ENCODE measurements at regions not wholly inside any gene's neighbourhood (a gene's known extent, or its start where the extent isn't known, plus 50 kb on each side); places are given as distances from the start of the nearest gene placed in this dataset.

DNA sequence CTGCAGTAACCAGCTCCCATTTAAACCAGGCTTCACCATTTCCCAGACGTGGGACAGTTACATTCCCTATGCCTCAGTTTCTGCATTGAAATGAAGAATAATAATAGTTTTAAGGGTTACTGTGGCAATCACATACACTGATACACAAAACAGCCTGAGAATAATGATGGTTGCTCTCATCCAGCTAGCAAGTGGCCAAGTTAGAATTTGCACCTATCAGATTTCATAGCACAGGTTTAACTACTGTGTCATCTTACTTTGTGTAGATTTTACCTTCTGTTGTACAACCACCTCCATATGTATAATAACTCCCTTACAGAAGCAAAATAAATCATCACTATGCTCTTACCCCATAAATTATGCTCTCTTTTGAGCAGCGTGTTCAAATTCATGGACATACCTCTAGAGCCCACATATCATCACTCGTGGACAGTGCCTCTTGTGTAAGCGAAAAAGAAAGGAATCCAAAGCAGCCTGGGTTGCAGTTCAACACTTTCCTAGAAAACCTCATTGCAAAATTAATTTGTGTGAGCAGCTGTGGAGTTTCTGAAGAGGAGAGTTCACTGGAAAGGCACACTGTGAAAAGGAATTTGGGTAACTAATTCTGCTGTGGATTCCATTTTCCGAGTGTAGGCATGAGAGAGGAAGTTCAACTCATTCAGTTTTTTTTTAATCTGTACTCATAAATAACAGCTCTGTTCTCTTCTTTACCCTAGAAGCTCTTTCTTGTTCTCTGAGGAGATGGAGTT lies 492.5 kb downstream of the ARL4A start:
- ATAC-seq, result no peak

DNA sequence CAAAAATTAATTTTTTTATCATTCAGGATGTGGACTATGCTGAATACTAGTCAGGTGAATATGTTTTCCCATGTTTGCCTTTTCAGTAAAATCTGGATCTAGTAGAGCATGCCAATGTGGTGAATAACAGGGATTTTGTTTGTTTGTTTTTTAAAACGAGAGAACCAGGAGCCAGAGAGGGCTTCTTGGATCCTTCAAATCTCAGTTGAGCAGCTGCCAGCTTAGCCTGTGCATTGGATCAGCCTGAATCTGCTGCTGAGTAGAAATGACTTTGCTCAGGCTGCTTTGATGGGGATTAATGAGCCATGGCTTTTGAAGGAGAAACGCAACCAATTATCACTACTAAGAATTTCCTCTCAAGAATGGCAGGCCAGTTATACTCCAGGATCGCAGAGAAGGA lies 493.8 kb downstream of the ARL4A start:
- DNase-seq (ENCODE audit: low spot score) (no peak), ATAC-seq (no peak)

More for the DNA sequence above, 492.5 kb downstream of the ARL4A start:
- no peak for DNase-seq (ENCODE audit: low spot score)

DNA sequence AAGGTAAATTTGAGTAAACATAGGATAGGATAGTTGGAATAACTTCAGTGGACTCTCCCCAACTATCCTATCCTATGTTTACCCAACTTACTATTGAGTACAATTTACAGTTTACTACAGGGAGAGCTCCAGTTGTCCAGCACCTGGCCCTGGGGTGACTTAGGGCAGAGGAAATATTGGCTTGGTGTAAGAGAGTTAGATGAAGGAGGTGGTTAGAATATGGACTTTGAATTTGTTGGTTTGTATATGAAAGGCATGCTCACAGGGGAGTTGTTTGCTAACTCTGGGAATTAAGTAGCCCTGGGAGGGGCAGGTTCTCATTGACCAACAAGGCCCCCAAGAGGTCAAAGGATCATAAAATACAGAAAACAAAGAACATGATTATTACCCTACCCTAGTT lies 497.7 kb downstream of the ARL4A start:
- ATAC-seq, result no peak
- no peak for DNase-seq (ENCODE audit: low spot score)

DNA sequence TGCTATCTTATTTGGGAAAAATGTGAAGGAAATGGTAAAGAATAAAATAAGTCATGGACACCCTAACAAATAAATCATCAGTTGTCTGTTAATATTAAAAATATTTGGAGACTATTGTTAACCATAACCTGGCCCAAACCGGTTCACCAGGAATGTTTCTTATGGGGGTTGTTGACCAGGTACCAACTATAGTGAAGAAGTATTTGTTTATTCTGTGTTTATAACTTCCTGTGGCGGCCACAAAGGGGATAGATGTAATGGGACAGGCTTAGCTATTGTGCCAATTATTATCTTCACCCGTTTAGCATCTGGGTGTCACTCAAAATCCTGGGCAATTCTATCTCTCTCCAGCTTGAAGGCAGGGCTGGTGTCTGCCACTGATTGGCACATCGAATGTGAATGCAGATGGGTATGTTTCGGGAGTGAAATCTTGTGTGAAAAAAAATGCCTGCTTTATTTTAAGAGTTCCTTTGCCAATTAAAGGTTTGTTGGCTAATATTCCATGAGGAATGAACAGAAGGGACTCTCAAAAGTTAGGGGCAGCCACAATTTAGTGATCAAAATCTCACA lies 500.9 kb downstream of the ARL4A start:
- no peak for DNase-seq (ENCODE audit: low spot score)
- ATAC-seq, result no peak

DNA sequence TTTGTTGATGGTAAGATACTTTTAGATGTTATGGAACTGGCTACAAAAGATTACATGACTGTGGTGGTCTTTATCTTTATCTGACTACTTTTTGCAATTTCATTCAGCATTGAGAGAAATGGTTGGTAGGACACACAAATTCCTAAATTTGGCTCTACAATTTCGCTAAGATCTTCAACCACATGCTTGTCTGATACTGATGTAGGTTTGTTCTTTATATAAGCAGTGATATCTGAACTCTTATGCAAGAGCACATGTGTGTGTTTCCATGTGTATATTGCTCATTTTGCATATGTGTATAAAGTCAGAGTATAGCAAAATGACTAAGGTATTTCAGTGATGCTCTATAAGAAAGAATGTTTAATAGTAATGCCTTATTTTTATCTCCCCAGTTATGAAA lies 501.5 kb downstream of the ARL4A start:
- no peak for DNase-seq (ENCODE audit: low spot score)
- ATAC-seq, result no peak

DNA sequence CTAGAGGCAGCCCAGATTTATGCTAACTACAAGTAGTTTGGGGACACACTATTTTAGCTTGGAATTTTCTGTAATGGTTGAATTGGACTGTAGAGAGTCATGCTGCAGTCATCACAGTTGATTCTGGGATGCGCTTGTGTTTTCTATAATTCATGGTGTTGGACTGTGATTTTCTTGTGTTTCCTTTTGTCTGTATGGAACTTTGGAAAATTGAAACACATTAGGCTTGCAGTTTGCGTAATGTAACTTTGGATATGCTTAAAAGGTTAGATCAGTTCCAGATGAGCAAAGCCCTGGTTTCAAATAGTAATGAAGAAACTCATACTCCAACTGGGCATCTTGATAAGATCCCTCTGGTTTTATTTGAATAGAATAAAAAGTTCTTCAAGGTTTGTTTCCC lies 502.2 kb downstream of the ARL4A start:
- no peak for ATAC-seq
- DNase-seq (ENCODE audit: low spot score), result no peak

DNA sequence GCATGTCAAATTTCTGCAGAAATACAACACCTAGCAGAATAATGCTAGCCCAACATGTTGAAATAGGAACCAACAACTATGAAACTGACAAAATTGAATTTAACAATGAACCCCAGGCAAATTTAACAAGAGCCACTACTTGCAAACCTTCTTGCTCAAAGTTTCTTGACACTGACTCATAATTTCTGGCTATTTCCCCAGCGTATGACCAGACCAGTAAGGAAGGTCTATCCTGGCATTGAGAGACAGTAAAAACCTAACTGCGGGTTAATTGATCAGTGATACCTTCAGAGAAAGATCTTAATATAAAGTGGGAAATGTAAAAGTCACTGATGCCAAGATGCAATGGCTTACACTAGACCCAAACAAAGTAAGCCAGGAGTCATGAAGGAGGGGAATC lies 510.1 kb downstream of the ARL4A start:
- DNase-seq (ENCODE audit: low spot score), result no peak
- no peak for ATAC-seq

DNA sequence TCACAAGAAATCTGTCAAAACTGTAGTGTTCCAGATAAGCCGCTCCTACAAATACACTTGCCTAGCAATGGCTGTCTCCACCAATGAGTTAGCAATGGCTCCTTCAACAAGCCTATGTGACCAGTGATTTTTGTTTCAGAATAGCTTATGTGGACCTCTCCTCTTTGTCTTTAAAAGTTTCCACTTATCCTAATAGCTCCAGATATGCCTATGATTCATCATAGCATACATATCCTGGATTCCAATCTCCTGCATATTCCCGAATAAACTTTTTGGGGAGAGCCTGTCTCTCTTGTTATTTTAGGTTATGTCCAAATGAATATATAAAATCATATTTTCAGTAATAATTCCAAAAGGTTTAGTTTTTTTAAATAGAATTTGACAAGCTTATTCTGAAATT lies 510.6 kb downstream of the ARL4A start:
- DNase-seq (ENCODE audit: low spot score), result no peak
- no peak for ATAC-seq

DNA sequence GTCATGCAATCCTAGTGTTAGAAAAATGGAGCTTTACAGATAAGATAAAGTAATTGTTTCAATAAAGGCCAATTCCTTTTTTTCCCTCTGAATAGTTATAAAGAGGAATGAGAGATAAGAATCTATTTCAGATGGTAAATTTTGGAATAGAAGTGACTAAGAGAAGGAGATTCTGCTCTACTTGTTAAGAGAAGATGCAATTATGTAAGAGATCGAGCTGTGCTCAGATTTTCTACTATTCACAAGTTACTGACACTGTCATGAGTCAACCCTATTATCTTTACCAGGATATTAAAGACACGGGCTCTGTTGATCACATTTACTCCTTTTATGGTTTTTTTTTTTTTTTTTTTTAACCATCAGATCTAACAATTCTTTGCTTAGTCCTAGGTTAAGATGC lies 511.3 kb downstream of the ARL4A start:
- ATAC-seq (no peak), DNase-seq (ENCODE audit: low spot score) (no peak)

DNA sequence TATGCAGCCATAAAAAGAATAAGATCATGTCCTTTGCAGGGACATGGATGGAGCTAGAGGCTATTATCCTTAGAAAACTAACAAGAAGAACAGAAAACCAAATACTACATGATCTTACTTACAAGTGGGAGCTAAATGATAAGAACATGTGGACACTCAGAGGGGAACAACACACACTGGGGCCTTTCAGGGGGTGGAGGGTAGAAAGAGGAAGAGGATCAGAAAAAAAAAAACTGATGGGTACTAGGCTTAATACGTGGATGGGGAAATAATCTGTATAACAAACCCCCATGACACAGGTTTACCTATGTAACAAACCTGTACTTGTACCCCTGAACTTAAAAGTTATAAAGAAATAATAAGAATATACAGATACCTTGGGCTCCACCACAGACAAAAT lies 514.2 kb downstream of the ARL4A start:
- DNase-seq (ENCODE audit: low spot score), result no peak
- no peak for ATAC-seq

DNA sequence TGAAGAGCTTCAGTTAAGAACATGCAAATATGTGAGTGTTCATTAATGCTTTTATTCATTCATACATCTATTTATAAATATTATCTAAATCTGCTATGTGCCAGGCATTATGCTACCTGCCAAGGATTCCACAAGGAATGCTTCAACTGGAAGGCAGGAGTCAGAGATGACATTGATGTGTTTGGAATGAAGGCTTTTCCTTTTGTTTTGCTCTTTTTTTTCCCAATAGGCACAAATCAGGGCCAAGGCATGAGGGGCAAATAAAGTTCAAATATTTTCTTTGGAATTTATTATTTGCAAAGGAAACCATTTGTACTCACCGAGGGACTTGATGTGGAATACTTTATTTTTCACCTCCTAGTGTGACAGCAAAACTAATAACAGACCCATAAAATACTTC lies 530.3 kb downstream of the ARL4A start:
- DNase-seq (ENCODE audit: low spot score), result no peak
- ATAC-seq, result no peak

DNA sequence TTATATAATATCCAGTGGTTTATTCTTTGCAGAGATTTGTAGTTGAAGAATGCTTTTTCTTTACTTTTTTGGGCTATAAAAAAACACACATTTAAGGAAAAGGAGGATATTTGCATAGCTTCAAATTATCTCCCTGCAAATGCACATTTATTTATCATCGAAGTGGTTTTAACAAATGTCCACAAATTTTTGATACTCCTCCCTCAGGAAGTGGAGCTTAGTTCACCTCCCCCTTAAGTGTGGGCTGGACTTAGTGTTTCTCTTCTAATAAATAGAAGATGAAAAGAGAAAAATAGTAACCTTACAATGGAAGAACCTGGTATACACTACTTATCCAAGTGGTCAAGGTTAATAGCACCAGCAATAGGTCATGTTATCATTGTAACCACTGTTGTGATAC lies 537.6 kb downstream of the ARL4A start:
- ATAC-seq, result no peak
- DNase-seq (ENCODE audit: low spot score), result no peak

DNA sequence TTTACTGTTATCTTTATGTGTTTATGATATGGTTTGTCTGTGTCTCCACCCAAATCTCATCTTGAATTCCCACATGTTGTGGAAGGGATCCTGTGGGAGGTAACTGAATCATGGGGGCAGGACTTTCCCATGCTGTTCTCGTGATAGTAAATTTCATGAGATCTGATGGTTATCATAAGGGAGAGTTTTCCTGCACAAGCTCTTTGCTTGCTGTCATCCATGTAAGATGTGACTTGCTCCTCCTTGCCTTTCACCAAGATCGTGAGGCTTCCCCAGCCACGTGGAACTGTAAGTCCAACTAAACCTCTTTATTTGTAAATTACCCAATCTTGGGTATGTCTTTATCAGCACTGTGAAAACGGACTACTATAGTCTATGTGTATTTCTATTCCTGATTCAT lies 539.0 kb downstream of the ARL4A start:
- DNase-seq (ENCODE audit: low spot score) (no peak), ATAC-seq (no peak)

DNA sequence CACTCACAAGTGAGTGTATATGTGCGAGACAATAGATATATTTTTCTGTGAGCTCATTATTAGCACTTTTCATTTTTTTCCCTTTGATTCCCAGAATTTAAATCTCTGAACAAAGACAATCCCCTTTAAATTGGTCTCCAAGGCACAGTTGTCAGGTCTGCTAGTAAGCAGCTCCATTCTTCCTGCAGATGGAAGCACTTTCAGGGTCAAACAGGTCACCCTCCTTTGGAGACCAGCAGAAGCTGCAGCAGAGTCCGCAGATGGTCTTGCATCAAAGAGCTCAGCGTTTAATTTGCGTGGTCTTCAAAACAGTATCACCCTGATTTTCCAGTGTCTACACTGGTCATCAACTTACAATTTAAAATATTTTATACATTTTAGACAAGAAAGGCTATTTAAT lies 543.8 kb downstream of the ARL4A start:
- no peak for DNase-seq (ENCODE audit: low spot score)

DNA sequence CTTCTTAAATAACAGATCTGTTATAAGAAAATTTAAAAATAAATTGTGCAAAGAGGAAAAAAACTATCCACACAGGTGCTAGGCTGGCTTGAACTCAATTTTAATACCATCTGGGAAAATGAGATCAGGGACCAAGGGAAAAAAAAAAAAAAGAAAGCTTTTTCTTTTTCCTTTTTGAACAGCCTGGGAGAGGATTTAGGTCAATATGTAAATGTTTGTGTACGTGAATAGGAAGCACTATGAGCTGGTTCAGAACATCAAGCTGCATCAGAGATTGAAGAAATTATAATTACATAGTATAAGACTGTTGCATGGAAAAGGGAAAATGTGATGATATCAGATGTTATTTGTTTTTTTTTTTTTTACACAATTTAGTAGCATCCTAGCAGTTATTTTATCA lies 548.0 kb downstream of the ARL4A start:
- no peak for DNase-seq (ENCODE audit: low spot score)
- ATAC-seq, result no peak

More for the DNA sequence above, 543.8 kb downstream of the ARL4A start:
- ATAC-seq, result no peak

DNA sequence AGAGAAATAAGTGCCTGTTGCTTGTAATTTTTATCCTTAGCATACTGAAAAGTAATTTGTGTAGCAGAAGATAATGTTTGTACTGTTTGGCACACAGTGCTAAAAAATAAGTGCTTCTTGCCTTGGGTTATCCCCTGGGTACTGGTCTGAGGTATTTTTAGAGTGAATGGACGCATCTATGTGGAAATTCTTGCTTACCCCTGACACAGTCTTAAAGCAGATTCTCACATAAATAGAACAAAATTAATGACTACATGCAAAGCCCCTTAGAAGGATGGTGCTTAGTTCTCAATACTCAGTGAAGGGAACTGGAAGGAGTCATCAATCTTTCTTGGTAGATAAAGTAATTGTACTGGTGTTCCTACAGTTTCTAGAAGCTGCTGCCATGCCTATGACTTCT lies 548.6 kb downstream of the ARL4A start:
- ATAC-seq, result no peak

DNA sequence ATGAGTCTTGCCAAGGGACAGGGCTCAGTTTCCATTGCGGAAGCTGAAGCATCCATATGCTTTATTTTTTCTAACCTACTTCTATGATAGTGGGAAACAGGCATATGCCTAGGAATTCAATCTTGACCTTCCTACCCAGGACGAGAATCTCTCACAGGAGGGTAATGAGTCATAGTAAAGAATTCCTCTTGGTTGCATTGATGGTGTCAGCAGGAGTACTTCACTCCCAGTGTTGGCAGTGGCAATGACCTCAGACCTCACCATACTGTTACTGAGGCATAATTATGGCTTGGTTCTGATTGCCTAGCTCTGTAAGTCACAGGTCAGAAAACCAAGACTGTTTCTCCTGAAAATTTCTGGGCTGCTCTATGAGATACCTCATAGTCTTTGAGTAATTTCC lies 552.9 kb downstream of the ARL4A start:
- no peak for ATAC-seq

More for the DNA sequence above, 548.6 kb downstream of the ARL4A start:
- no peak for DNase-seq (ENCODE audit: low spot score)

DNA sequence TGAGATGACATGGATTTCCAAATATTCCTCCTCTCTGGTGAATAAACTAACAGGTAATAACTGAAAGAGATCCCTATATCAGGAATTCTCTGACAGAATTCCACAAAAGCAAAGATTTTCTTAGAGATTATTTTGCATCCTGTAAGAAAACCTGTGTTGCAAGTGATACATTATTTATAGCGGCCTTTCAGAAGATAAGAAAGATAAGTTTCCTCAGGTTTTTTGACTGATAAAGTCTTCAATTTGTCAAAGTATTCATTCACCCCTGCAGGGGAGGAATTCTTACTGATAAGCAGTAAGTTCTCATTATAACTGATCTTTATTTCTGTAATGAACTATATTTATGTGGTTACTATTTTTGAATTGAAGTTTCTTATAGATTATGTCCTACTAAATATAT lies 554.0 kb downstream of the ARL4A start:
- DNase-seq (ENCODE audit: low spot score) (no peak), ATAC-seq (no peak)

More for the DNA sequence above, 552.9 kb downstream of the ARL4A start:
- no peak for DNase-seq (ENCODE audit: low spot score)

DNA sequence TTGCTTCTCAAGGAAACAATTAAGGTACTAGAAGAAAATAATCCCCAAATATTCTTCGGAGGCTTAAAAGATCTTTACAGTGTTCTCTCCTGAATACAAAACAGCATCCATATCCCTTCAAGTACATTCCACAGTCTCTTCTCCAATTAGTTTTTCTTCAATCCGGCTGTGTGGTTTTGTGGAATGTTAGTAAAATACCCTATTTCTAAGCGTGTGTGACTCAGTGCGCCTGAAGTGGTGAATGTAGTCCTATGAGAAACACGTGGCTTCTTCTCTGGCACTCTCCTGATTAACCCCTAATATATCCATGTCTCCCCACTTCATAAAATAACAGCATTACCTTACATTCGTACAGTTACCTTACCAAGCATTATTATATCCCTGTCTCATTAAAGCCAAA lies 570.2 kb downstream of the ARL4A start:
- no peak for DNase-seq (ENCODE audit: low spot score)
- no peak for ATAC-seq

DNA sequence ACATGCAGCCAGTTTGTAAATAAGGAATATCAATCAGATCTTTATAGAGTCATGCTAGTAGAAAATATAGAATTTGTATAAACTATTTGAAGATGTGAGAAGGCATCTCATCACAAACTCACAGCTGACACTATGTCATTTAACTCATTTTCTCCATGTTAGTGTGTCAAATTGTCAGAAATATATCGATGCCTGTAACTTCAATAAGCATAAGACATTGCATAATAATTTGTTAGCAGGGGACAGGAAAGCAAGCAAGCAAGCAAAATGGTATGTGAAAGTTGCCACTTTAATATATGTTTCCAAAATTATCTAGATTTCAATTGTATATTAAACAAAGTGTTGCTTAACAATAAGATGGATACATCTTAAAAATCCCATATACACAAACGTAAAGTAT lies 571.0 kb downstream of the ARL4A start:
- ATAC-seq (no peak), DNase-seq (ENCODE audit: low spot score) (no peak)

DNA sequence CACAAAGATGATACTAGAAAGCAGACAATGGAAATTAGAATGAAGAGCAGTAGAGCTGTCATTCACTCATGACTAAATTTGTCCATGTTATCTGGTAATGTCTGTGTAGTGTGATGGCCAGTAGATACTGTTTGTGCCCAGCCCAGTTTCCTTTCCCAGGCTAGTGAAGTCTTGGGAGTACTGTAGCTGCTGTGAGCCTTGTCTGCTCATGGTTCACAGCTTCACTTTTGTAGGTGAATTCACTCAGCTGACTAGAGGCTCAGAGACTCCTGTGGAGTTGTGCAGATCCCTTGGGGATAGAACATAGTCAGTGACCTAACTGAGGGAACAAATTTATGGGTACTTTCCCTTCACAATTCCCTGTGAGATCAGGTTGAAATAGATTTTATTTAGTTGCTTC lies 572.5 kb downstream of the ARL4A start:
- no peak for DNase-seq (ENCODE audit: low spot score)

DNA sequence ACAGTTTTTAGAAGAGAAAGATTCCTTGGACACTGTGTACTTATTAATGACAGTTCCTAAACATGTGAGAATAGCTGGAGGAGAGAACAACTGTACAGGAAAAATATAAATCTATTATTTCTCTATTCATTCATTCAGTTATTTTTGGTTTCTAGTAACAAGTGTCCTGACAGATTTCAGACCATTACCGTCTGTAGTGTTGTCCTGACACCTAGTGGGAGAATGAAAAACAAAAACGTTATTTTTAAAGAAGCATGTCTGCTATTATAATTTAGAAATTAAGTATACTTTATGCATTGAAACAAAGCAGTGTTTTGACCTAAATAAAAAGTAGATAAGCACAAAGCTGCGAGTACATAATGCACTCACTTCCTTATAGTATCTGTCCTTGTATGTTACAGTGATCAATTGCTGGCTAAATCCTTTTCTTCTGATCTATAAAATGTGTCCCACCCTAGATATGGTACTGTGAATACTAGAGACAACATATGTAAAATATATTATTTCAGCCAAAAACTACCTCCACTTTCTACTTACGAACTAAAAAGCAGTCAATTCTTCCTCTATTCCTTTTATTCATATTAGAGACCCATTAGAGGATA lies 575.6 kb downstream of the ARL4A start:
- ATAC-seq, result peak; percentile 70

More for the DNA sequence above, 572.5 kb downstream of the ARL4A start:
- ATAC-seq, result no peak

DNA sequence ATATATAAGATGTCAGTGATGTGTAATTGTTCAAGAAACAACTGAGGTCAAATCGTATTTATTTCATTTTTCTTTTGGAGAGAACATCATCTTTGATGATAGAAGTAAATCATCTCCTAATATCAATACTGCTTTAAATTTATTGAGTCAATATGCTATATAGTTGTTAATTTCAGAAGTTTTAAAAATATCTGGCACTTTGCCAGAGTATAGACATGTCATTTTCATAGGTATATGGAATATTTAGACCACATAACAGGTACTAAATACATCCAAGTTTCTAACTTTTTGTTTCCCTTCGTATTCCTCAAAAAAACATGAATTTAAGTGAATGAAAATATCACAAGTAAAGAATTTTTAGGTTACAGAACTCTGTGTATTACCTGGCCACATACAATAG lies 577.8 kb downstream of the ARL4A start:
- no peak for ATAC-seq
- no peak for DNase-seq (ENCODE audit: low spot score)

More for the DNA sequence above, 575.6 kb downstream of the ARL4A start:
- no peak for DNase-seq (ENCODE audit: low spot score)

Measured in left lobe of liver (tissue), 2 donors.